ENCODE measurements at regions not wholly inside any gene's neighbourhood (a gene's known extent, or its start where the extent isn't known, plus 50 kb on each side); places are given as distances from the start of the nearest gene placed in this dataset.

GRCh38 chr13:27336014-27336673 is 65.5 kb downstream of the RASL11A start:
- ATAC-seq (peak; percentile 11; the same call in 2 of the 3 replicates), FAIRE-seq (no peak), DNase-seq (ENCODE audit: low spot score) (no peak)
- in situ Hi-C loops (cut with HindIII; ENCODE audit: extremely low pct_ligation_motif_present, low pct_unique_long_range_greater_than_20kb) (no loop called here), intact Hi-C loops (cut with micrococcal nuclease; ENCODE audit: unreplicated experiment) (no loop called here)
- no peak for TF ChIP-seq ZNF550 (CRISPR knock-in tag; IDR thresholded peaks at IDR 0.05; ENCODE audit: borderline replicate concordance)
- no peak for TF ChIP-seq SP140L (CRISPR knock-in tag; IDR thresholded peaks at IDR 0.05; ENCODE audit: borderline replicate concordance)
- no peak for TF ChIP-seq ZNF224 (CRISPR knock-in tag; IDR thresholded peaks at IDR 0.05)
- no peak for TF ChIP-seq NR2C2 (CRISPR knock-in tag; IDR thresholded peaks at IDR 0.05; ENCODE audit: borderline replicate concordance)
- no peak for TF ChIP-seq U2AF2 (IDR thresholded peaks at IDR 0.05; ENCODE audit: low read depth, low read length)
- TF ChIP-seq JUN (CRISPR knock-in tag; IDR thresholded peaks at IDR 0.05), result no peak
- TF ChIP-seq ATF3 (CRISPR knock-in tag; IDR thresholded peaks at IDR 0.05), result no peak
- no peak for TF ChIP-seq IRF2 (CRISPR knock-in tag; IDR thresholded peaks at IDR 0.05)
- TF ChIP-seq ZNF704 (CRISPR knock-in tag; IDR thresholded peaks at IDR 0.05; ENCODE audit: borderline replicate concordance), result no peak
- no peak for TF ChIP-seq RFXAP (CRISPR knock-in tag; IDR thresholded peaks at IDR 0.05; ENCODE audit: borderline replicate concordance)
- Histone ChIP-seq H2AFZ (ENCODE audit: low read length) (no peak overlapping the region), H3K4me1 (ENCODE audit: insufficient read depth, low read length) (peaks cover 12% of the 10 kb centered on the region), H3K27me3 (ENCODE audit: control insufficient read depth in 1 of 2, insufficient read depth in 2 of 2, low read length in 2 of 2) (peaks cover 0 to 6% of the 10 kb centered on the region in 2 experiments; a peak in 1 of 5 replicates), H3K4me2 (ENCODE audit: low read depth, low read length) (no peak overlapping the region), H4K20me1 (ENCODE audit: insufficient read depth, low read length) (no peaks in the 10 kb centered on the region), H3K9me3 (ENCODE audit: low read length) (no peaks in the 10 kb centered on the region), H3K79me2 (ENCODE audit: insufficient read depth, low read length) (no peaks in the 10 kb centered on the region), H3K27ac (ENCODE audit: extremely low read length, insufficient read depth, low read length) (no peak overlapping the region), H3K36me3 (replicated peaks in 1 of 2; ENCODE audit: control insufficient read depth in 1 of 2, insufficient read depth in 2 of 2, low read length in 2 of 2) (no peaks in the 10 kb centered on the region), H3K9ac (ENCODE audit: insufficient read depth, low read depth, low read length) (no peak overlapping the region), H3K4me3 (replicated peaks in 1 of 3; ENCODE audit: insufficient read depth in 1 of 3, low read depth in 2 of 3, low read length in 3 of 3) (no peak overlapping the region)
- WGBS (ENCODE audit: low lambda C conversion rate), result 79% methylated on average over 3 of the region's 6 CpGs
- ChIA-PET CTCF (ENCODE audit: low intra/inter-chr PET ratio, low total read pairs) (no interaction called here), POLR2A (no interaction called here)
- BruUV-seq (replicated peaks), result no TSS peak
